CD14-positive monocyte (primary cell): ENCODE measurements at regions not wholly inside any gene's neighbourhood (a gene's known extent, or its start where the extent isn't known, plus 50 kb on each side); places are given as distances from the start of the nearest gene placed in this dataset.
"Not testable (repeated sequence)": the region's sequence is repeated elsewhere in the genome, so short reads cannot be mapped to it uniquely, and the experiment has no call there.

Experiments used
- DNase-seq, 3 donors: peaks; one replicate each; pipeline ENCODE4 v3.0.0-alpha.2; 2011 to 2022
- H2AFZ ChIP-seq: 2 replicates; pipeline ENCODE4 v1.6.0; 2012; ENCODE audit warnings: mild to moderate bottlenecking, low read depth, low read length, inconsistent platforms; ENCODE audit not compliant: insufficient read depth, poor library complexity, severe bottlenecking
- H3K27ac ChIP-seq, 2 donors: 1 replicate in 1 of 2; 2 replicates in 1 of 2; pipeline ENCODE4 v1.5.1; 2012 to 2013; ENCODE audit warnings: low read length in 2 of 2, control low read depth in 1 of 2, inconsistent platforms in 1 of 2, low read depth in 1 of 2, mild to moderate bottlenecking in 1 of 2
- H3K27me3 ChIP-seq, 2 donors: one replicate each; pipeline versions ENCODE4 v1.6.0 to v1.6.1; 2011 to 2013; ENCODE audit warnings: low read length in 2 of 2; ENCODE audit not compliant: control insufficient read depth in 2 of 2, insufficient read depth in 2 of 2
- H3K36me3 ChIP-seq, 2 donors: replicated peaks in 1 of 2; 1 replicate in 1 of 2; 2 replicates in 1 of 2; pipeline versions ENCODE4 v1.5.1 to v1.6.1; 2012 to 2013; ENCODE audit warnings: low read length in 2 of 2, control low read depth in 1 of 2, inconsistent platforms in 1 of 2, mild to moderate bottlenecking in 1 of 2; ENCODE audit not compliant: insufficient read depth in 2 of 2, control insufficient read depth in 1 of 2
- H3K4me1 ChIP-seq, 2 donors: 1 replicate in 1 of 2; 2 replicates in 1 of 2; pipeline versions ENCODE4 v1.5.1 to v1.6.1; 2012 to 2013; ENCODE audit warnings: low read length in 2 of 2, control low read depth in 1 of 2, inconsistent platforms in 1 of 2, mild to moderate bottlenecking in 1 of 2, moderate library complexity in 1 of 2; ENCODE audit not compliant: insufficient read depth in 2 of 2, control insufficient read depth in 1 of 2
- H3K4me2 ChIP-seq: replicated peaks from 2 replicates; pipeline ENCODE3; 2012; ENCODE audit warnings: low read length, moderate library complexity, mild to moderate bottlenecking; ENCODE audit not compliant: poor library complexity, severe bottlenecking; ENCODE audit errors: extremely low read depth
- H3K4me3 ChIP-seq, 3 experiments: fragments of 200-600 bp in 1 of 3; sonication (generic) in 1 of 3; replicated peaks in 1 of 3; 1 replicate in 2 of 3; 2 replicates in 1 of 3; pipeline ENCODE4 v1.5.1; 2011 to 2013; ENCODE audit warnings: low read length in 3 of 3, mild to moderate bottlenecking in 3 of 3, control low read depth in 2 of 3, low read depth in 2 of 3, inconsistent platforms in 1 of 3, moderate library complexity in 1 of 3
- H3K79me2 ChIP-seq: 2 replicates; pipeline ENCODE4 v1.6.0; 2012; ENCODE audit warnings: mild to moderate bottlenecking, control low read depth, inconsistent platforms, low read length, moderate library complexity; ENCODE audit not compliant: insufficient read depth
- H3K9ac ChIP-seq: 2 replicates; pipeline ENCODE4 v1.6.0; 2017; ENCODE audit warnings: low read length, mild to moderate bottlenecking; ENCODE audit not compliant: insufficient read depth, poor library complexity, severe bottlenecking
- H3K9me3 ChIP-seq, 2 donors: replicated peaks in 1 of 2; 1 replicate in 1 of 2; 2 replicates in 1 of 2; pipeline versions ENCODE4 v1.5.1 to v1.6.1; 2012 to 2013; ENCODE audit warnings: low read length in 2 of 2, control low read depth in 1 of 2; ENCODE audit not compliant: control insufficient read depth in 1 of 2, insufficient read depth in 1 of 2
- H4K20me1 ChIP-seq: 2 replicates; pipeline ENCODE4 v1.6.0; 2012; ENCODE audit warnings: mild to moderate bottlenecking, low read length, control low read depth, moderate library complexity; ENCODE audit not compliant: insufficient read depth
- H3K27ac Mint-ChIP-seq, 7 donors: one replicate each; pipeline ENCODE4 v1.8.0; 2020; ENCODE audit warnings: mild to moderate bottlenecking in 7 of 7, mixed read lengths in 7 of 7, moderate library complexity in 6 of 7, inconsistent platforms in 2 of 7
- H3K27me3 Mint-ChIP-seq, 3 donors: one replicate each; pipeline ENCODE4 v1.8.0; 2021 to 2022; ENCODE audit warnings: low read depth in 3 of 3, mild to moderate bottlenecking in 3 of 3, mixed read lengths in 3 of 3, moderate library complexity in 3 of 3, inconsistent platforms in 1 of 3
- H3K36me3 Mint-ChIP-seq, 2 donors: one replicate each; pipeline ENCODE4 v1.8.0; 2020; ENCODE audit warnings: mixed read lengths in 2 of 2, inconsistent platforms in 1 of 2, mild to moderate bottlenecking in 1 of 2
- H3K4me1 Mint-ChIP-seq: one replicate; pipeline ENCODE4 v1.8.0; 2020; ENCODE audit warnings: mild to moderate bottlenecking, mixed read lengths
- H3K4me3 Mint-ChIP-seq, 2 donors: one replicate each; pipeline ENCODE4 v1.8.0; 2020; ENCODE audit warnings: mild to moderate bottlenecking in 2 of 2, mixed read lengths in 2 of 2, moderate library complexity in 1 of 2
- H3K9me3 Mint-ChIP-seq, 7 donors: one replicate each; pipeline ENCODE4 v1.8.0; 2020 to 2022; ENCODE audit warnings: mixed read lengths in 7 of 7, mild to moderate bottlenecking in 6 of 7, moderate library complexity in 6 of 7, inconsistent platforms in 2 of 7
- CTCF ChIP-seq: fragments of 200-600 bp; IDR thresholded peaks from one replicate; pipeline ENCODE4 v1.8.0; 2022; ENCODE audit warnings: antibody characterized with exemption, mild to moderate bottlenecking
- WGBS: methylation state at CpG from one replicate; pipeline ENCODE4 v1.1.5; 2013; ENCODE audit warnings: missing lambda C conversion rate; ENCODE audit not compliant: insufficient coverage; 5-methylcytosine and 5-hydroxymethylcytosine counted together
- intact Hi-C, 2 donors: fragments of 100-400 bp; cut with micrococcal nuclease; formaldehyde crosslinking; loops; one replicate each; pipeline versions ENCODE4 v1.15.0 to v1.15.1; 2023

- WGBS = 100% methylated on average over 2 of the region's 3 CpGs
- Histone ChIP-seq H3K4me3 (no peak overlapping the region), H4K20me1 (no peaks in the 10 kb centered on the region), H3K79me2 (no peaks in the 10 kb centered on the region), H3K4me2 (no peak overlapping the region), H2AFZ (no peak overlapping the region), H3K27me3 (no peaks in the 10 kb centered on the region), H3K36me3 (no peaks in the 10 kb centered on the region), H3K4me1 (no peaks in the 10 kb centered on the region), H3K9ac (no peak overlapping the region), H3K27ac (no peak overlapping the region), H3K9me3 (no peaks in the 10 kb centered on the region)
- no peak overlapping the region for H3K27ac Mint-ChIP-seq
- no peaks in the 10 kb centered on the region for H3K36me3 Mint-ChIP-seq
- H3K4me3 Mint-ChIP-seq = no peak overlapping the region
- no peak for TF ChIP-seq CTCF
- no peaks in the 10 kb centered on the region for H3K4me1 Mint-ChIP-seq
- intact Hi-C loops = no loop called here
- peaks cover 0 to 4% (median 0%) of the 10 kb centered on the region in 7 donors for H3K9me3 Mint-ChIP-seq
- no peak for DNase-seq
- H3K27me3 Mint-ChIP-seq = no peaks in the 10 kb centered on the region
Observed at GRCh38 chr1:199591468-199591867, 436.0 kb upstream of the NR5A2 start.

- Mint-ChIP-seq H3K27ac (no peak overlapping the region), H3K4me1 (no peaks in the 10 kb centered on the region), H3K4me3 (no peak overlapping the region), H3K9me3 (peaks cover 0 to 5% (median 2%) of the 10 kb centered on the region in 7 donors), H3K36me3 (no peaks in the 10 kb centered on the region), H3K27me3 (no peaks in the 10 kb centered on the region)
- Histone ChIP-seq H3K79me2 (no peaks in the 10 kb centered on the region), H3K4me1 (no peaks in the 10 kb centered on the region), H3K36me3 (no peaks in the 10 kb centered on the region), H3K4me2 (no peak overlapping the region), H4K20me1 (no peaks in the 10 kb centered on the region), H3K4me3 (no peak overlapping the region), H2AFZ (no peak overlapping the region), H3K9ac (no peak overlapping the region), H3K27me3 (no peaks in the 10 kb centered on the region), H3K27ac (no peak overlapping the region), H3K9me3 (no peaks in the 10 kb centered on the region)
- no peak for DNase-seq
- 100% methylated on average over 4 of the region's 6 CpGs for WGBS
- no peak for TF ChIP-seq CTCF
- intact Hi-C loops = no loop called here
Observed at GRCh38 chr1:199593475-199593874, 434.0 kb upstream of the NR5A2 start.

GRCh38 chr1:199596448-199596847, 431.1 kb upstream of the NR5A2 start:
- H3K9ac ChIP-seq = not testable (repeated sequence)

More at GRCh38 chr1:199596448-199596847, 431.1 kb upstream of the NR5A2 start:
- no CpG with 5 or more reads among the region's 2 CpGs for WGBS
- H3K4me1 ChIP-seq, H4K20me1 ChIP-seq, H3K27me3 Mint-ChIP-seq, H3K79me2 ChIP-seq, H3K4me3 Mint-ChIP-seq, H3K4me3 ChIP-seq, H3K27ac ChIP-seq, H2AFZ ChIP-seq, H3K36me3 ChIP-seq, H3K36me3 Mint-ChIP-seq, DNase-seq, H3K4me1 Mint-ChIP-seq, H3K27me3 ChIP-seq, intact Hi-C loops, H3K4me2 ChIP-seq, H3K27ac Mint-ChIP-seq: not testable (repeated sequence)
- H3K9me3 ChIP-seq = peaks cover 0 to 12% of the 10 kb centered on the region in 2 donors
- peaks cover 0 to 11% (median 4%) of the 10 kb centered on the region in 7 donors for H3K9me3 Mint-ChIP-seq
